Bronchial epithelial cell (primary cell): ENCODE measurements at regions not wholly inside any gene's neighbourhood (a gene's known extent, or its start where the extent isn't known, plus 50 kb on each side); places are given as distances from the start of the nearest gene placed in this dataset.

Source experiments
- DNase-seq: peaks from one replicate; pipeline ENCODE4 v3.0.0-alpha.2; 2010; ENCODE audit warnings: low read depth
- FAIRE-seq: peaks from 2 replicates; lab custom pipeline; 2011; peaks lifted over from hg19 to GRCh38; lab: Jason Lieb, UNC
- H3K27me3 ChIP-seq: 2 replicates; pipeline ENCODE4 v1.5.1; 2011; ENCODE audit warnings: low read length; ENCODE audit not compliant: control insufficient read depth, insufficient read depth
- H3K36me3 ChIP-seq: 2 replicates; pipeline ENCODE4 v1.5.1; 2011; ENCODE audit warnings: low read length; ENCODE audit not compliant: control insufficient read depth, insufficient read depth
- H3K4me3 ChIP-seq: 2 replicates; pipeline ENCODE4 v1.5.1; 2011; ENCODE audit warnings: mild to moderate bottlenecking, low read depth, low read length, control low read depth
- TF ChIP-seq, protein P1 (sequence below): IDR thresholded peaks from 2 replicates; pipeline ENCODE4 v1.5.1; 2011; ENCODE audit warnings: mild to moderate bottlenecking, moderate library complexity, low read length, control low read depth, inconsistent platforms; ENCODE audit not compliant: insufficient read depth, severe bottlenecking

- Histone ChIP-seq H3K4me3 (no peak overlapping the region), H3K27me3 (no peaks in the 10 kb centered on the region), H3K36me3 (no peaks in the 10 kb centered on the region)
- FAIRE-seq (no peak), DNase-seq (no peak)
- TF ChIP-seq, protein P1, sequence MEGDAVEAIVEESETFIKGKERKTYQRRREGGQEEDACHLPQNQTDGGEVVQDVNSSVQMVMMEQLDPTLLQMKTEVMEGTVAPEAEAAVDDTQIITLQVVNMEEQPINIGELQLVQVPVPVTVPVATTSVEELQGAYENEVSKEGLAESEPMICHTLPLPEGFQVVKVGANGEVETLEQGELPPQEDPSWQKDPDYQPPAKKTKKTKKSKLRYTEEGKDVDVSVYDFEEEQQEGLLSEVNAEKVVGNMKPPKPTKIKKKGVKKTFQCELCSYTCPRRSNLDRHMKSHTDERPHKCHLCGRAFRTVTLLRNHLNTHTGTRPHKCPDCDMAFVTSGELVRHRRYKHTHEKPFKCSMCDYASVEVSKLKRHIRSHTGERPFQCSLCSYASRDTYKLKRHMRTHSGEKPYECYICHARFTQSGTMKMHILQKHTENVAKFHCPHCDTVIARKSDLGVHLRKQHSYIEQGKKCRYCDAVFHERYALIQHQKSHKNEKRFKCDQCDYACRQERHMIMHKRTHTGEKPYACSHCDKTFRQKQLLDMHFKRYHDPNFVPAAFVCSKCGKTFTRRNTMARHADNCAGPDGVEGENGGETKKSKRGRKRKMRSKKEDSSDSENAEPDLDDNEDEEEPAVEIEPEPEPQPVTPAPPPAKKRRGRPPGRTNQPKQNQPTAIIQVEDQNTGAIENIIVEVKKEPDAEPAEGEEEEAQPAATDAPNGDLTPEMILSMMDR, result no peak
These were observed 158.3 kb upstream of the PFKP start for GRCh38 chr10:2908851-2909630.

GRCh38 chr10:2906974-2907373 is 160.4 kb upstream of the PFKP start:
- DNase-seq (no peak), FAIRE-seq (peak; percentile 100)
- Histone ChIP-seq H3K36me3 (no peaks in the 10 kb centered on the region), H3K27me3 (no peaks in the 10 kb centered on the region), H3K4me3 (no peak overlapping the region)
- TF ChIP-seq, protein P1, result no peak

- FAIRE-seq, result no peak
- TF ChIP-seq, protein P1, result no peak
- no peak overlapping the region for H3K4me3 ChIP-seq
These were observed 161.5 kb upstream of the PFKP start for GRCh38 chr10:2905851-2906250.

DNA sequence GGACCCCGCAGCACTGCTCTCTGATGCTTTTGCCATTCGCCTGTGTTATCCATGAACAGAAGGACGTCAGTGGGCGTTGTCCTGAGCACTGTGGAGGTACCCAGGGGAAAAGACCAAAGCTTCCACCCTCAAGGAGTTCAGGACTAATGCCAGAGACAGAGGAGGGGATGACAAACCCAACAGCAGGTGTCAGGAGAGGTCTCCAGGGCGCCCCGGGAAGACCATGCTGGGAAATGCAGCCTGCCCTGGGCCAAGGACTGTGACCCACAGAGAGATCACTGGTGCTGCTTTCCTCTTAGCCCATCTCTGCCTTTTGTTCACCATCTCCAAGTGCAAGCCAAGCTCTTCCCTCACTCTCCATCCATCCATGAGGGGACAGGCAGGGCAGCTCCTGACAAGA is 166.8 kb upstream of the PFKP start:
- no peak overlapping the region for H3K4me3 ChIP-seq
- DNase-seq (no peak), FAIRE-seq (no peak)
- H3K27me3 ChIP-seq, result no peaks in the 10 kb centered on the region
- H3K36me3 ChIP-seq, result no peaks in the 10 kb centered on the region
- TF ChIP-seq, protein P1, result no peak

More at GRCh38 chr10:2905851-2906250, 161.5 kb upstream of the PFKP start:
- no peak for DNase-seq
- no peaks in the 10 kb centered on the region for H3K27me3 ChIP-seq
- no peaks in the 10 kb centered on the region for H3K36me3 ChIP-seq

- DNase-seq, result no peak
- Histone ChIP-seq H3K36me3 (no peaks in the 10 kb centered on the region), H3K4me3 (no peak overlapping the region), H3K27me3 (no peaks in the 10 kb centered on the region)
- TF ChIP-seq, protein P1, result no peak
- FAIRE-seq, result no peak
These were observed 167.9 kb upstream of the PFKP start for GRCh38 chr10:2899246-2899951.
